ENCODE measurements at regions not wholly inside any gene's neighbourhood (a gene's known extent, or its start where the extent isn't known, plus 50 kb on each side); places are given as distances from the start of the nearest gene placed in this dataset.
"Not testable (repeated sequence)": the region's sequence is repeated elsewhere in the genome, so short reads cannot be mapped to it uniquely, and the experiment has no call there.

- peak in 2 of 3 donors; percentile 22 for DNase-seq
Measured at GRCh38 chr5:10921160-10921559, 160.1 kb upstream of the DAP start.

- no peak for DNase-seq
Measured at GRCh38 chr5:10920400-10920799, 159.4 kb upstream of the DAP start.

- no peak for DNase-seq
Measured at GRCh38 chr5:10914741-10915480, 153.9 kb upstream of the DAP start.

GRCh38 chr5:10913841-10914240 is 152.8 kb upstream of the DAP start:
- peak in 1 of 3 donors; percentile 86 for DNase-seq

GRCh38 chr5:10913181-10913810 is 152.3 kb upstream of the DAP start:
- DNase-seq = no peak

- no peak for DNase-seq
Measured at GRCh38 chr5:10912435-10912834, 151.4 kb upstream of the DAP start.

GRCh38 chr5:10910261-10910660 is 149.2 kb upstream of the DAP start:
- no peak for DNase-seq

GRCh38 chr5:10904862-10905432 is 143.9 kb upstream of the DAP start:
- no peak for DNase-seq

GRCh38 chr5:10903786-10904560 is 142.9 kb upstream of the DAP start:
- DNase-seq = no peak

- peak in 1 of 3 donors; percentile 9 for DNase-seq
Measured at GRCh38 chr5:10902145-10902544, 141.1 kb upstream of the DAP start.

GRCh38 chr5:10898514-10898913 is 137.5 kb upstream of the DAP start:
- no peak for DNase-seq

- no peak for DNase-seq
Measured at GRCh38 chr5:10896016-10896415, 135.0 kb upstream of the DAP start.

- DNase-seq = no peak
Measured at GRCh38 chr5:10894445-10895054, 133.5 kb upstream of the DAP start.

GRCh38 chr5:10892911-10893215 is 131.8 kb upstream of the DAP start:
- DNase-seq = no peak

GRCh38 chr5:10892147-10892910 is 131.3 kb upstream of the DAP start:
- DNase-seq = no peak

- DNase-seq = no peak
Measured at GRCh38 chr5:10891193-10891592, 130.2 kb upstream of the DAP start.

- DNase-seq = no peak
Measured at GRCh38 chr5:10886497-10886896, 125.5 kb upstream of the DAP start.

- peak in 1 of 3 donors; percentile 73 for DNase-seq
Measured at GRCh38 chr5:10885026-10885425, 124.0 kb upstream of the DAP start.

GRCh38 chr5:10883945-10884344 is 122.9 kb upstream of the DAP start:
- DNase-seq = not testable (repeated sequence)

GRCh38 chr5:10880934-10881333 is 119.9 kb upstream of the DAP start:
- no peak for DNase-seq

- DNase-seq = not testable (repeated sequence)
Measured at GRCh38 chr5:10876996-10877395, 116.0 kb upstream of the DAP start.

Data from muscle of back (tissue), 3 donors.